ENCODE measurements at regions not wholly inside any gene's neighbourhood (a gene's known extent, or its start where the extent isn't known, plus 50 kb on each side); places are given as distances from the start of the nearest gene placed in this dataset.

DNA sequence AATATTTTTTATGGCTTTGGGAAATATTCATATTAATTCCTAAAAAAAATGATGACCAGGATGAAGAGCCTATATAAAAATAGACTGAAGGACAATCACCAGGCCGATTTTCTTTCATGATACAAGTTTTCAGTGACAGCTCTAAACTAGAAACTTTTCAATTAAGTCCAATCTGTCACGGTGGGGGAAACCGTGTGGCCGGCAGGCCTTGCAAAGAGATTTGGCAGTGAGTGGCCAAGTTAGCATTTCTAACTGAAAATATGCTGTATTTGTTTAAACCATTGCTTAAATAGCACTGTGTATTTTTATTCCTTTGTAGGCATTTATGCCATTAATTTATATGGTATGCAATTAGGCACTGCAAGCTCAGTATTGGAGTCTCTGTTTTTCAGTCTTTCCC lies 294.5 kb upstream of the NRIP1 start:
- in situ Hi-C loops (cut with MboI; ENCODE audit: low sequenced_read_pairs), result no loop called here

DNA sequence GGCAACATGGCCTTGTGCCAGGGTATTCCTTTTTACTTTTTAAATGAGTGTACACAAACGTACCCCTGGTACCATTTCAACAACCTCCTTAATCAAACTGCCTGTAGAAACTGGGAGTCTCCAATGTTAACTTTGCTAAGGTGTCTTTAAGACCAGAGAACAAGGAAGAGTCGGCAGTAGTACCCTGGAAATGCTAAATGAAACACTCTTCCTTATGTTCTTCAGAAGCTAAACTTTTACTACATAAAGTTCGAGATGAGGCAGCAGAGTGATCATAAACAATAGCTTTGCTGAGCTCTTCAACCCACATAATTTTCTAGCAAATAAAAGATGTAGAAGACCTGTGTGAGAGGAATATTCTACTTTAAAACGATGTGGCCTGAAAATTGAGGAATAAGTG lies 297.7 kb upstream of the NRIP1 start:
- in situ Hi-C loops (cut with MboI; ENCODE audit: low sequenced_read_pairs), result no loop called here

DNA sequence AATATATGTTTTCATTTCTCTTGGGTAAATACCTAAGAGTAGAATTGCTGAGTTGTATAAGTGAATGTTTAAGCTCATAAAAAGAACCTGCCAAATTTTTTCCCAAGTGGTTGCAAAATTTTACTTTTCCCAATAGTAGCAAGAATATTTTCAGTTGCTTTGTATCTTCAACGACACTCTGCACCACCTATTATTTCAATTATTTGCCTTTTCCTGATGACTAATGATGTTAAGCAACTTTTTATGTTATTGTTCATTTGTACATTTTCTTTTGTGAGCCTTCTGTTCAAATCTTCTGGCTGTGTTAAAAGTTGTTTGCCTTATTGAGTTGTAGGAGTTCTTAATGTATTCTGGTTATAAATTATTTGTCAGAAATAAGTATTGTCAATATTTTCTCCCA lies 299.1 kb upstream of the NRIP1 start:
- in situ Hi-C loops (cut with MboI; ENCODE audit: low sequenced_read_pairs), result no loop called here

DNA sequence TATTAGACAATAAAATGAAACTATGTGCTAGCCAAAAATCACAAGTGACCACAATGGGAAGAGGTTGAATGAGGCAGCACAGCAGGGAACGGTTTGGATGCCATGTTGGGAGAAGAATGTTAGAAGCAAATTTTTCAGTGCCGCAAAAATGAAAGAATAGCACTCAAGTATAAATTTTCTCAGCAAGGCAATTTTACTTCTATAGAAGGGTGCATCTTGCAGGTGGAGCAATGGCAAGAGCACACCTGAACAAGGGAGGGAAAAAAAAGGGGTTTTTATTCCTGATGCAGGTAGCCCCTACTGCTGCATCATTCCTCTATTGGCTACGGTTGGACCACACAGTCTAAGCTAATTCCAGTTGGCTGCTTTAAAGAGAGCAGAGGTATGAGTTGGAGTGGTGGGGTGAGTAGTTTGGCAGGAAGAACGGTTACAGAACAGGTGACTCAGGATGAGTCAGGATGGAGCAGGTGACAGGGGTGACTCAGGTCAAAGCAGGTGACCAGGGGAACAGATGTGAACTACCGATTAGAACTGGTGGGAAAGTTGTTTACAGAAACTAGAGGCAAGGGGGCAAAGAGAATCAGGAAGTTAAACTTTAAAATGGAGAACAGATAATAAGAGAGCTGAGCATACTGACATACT lies 301.1 kb upstream of the NRIP1 start:
- in situ Hi-C loops (cut with MboI; ENCODE audit: low sequenced_read_pairs), result no loop called here

DNA sequence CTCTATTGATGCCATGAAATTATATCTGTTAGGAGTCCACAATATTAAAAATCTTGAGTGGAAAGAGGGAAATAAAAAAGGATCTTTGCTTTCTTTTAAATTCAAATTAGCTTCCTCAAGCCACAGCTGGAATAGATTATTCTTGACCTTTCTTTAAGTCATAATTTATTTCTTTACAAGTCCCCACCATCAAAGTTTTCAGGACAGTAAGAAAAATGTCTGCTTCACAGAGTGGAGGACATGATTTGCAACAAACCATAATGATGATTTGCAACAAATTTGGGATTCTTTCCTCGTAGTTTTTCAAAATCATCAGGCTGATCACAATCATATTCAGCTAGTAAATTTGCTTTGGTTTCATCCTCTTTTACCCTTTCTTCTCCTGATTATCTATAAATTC lies 301.8 kb upstream of the NRIP1 start:
- in situ Hi-C loops (cut with MboI; ENCODE audit: low sequenced_read_pairs), result no loop called here

DNA sequence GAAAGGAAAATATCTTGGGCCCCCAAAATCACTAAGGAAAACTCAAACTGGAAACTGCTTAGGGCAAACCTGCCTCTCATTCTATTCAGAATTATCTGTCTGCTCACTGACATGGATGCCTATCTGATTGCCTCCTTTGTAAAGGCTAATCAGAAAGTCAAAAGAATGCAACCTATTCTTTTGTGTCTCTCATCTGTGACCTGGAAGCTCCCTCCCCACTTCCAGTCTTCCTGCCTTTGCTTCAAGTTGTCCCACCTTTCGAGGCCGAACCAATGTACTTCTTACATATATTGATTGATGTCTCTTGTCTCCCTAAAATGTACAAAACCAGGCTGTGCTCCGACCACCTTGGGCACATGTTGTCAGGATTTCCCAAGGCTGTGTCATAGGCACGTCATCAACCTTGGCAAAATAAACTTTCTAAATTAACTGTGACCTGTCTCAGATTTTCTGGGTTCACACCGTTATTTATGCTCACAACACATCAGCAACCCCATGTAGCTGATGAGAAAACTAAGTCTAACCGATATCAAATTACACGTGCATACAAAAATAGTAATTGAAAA lies 302.3 kb upstream of the NRIP1 start:
- in situ Hi-C loops (cut with MboI; ENCODE audit: low sequenced_read_pairs), result no loop called here

DNA sequence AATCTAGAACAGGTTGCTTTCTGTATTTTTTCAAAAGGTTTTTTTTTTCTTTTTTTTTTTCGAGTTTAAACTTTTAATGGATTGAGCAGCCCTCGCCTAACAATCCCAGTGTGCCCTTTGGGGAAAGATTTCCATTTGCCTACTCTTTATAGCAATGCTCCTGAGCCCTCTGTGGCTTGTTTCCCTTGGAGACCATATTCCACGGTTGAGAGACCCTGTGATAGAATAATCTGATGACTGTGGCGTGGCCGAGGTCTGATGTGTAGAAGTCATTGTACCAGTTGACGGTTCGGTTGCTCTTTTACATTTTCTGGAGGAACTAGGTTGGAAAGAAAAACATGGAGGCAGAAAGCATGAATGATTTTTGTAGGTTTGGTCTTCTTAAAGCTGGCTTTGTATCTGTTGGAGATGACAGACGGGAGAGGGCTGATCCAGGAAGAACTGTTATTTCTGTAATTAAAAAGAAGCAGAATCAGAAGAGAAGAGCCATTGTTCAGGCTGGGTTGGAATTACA lies 305.7 kb upstream of the NRIP1 start:
- in situ Hi-C loops (cut with MboI; ENCODE audit: low sequenced_read_pairs), result no loop called here

DNA sequence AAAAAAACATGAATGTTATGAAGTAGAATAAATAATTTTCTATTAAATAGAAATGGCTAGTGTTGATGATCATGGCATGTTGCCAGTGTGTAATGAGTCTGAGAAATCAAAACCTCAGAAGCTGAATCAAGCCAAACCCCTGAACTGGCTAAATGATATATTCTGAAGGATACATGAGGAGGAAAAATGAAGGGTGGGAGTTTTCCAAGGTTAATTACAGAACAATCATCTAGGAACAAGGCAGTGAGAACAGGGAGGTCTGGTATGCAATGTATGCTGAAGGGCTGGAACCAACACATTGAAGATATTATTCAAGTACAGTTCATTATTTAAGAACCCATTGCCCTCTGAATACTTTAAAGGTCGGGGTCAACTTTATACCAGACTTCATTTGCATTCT lies 309.1 kb upstream of the NRIP1 start:
- in situ Hi-C loops (cut with MboI; ENCODE audit: low sequenced_read_pairs), result no loop called here

DNA sequence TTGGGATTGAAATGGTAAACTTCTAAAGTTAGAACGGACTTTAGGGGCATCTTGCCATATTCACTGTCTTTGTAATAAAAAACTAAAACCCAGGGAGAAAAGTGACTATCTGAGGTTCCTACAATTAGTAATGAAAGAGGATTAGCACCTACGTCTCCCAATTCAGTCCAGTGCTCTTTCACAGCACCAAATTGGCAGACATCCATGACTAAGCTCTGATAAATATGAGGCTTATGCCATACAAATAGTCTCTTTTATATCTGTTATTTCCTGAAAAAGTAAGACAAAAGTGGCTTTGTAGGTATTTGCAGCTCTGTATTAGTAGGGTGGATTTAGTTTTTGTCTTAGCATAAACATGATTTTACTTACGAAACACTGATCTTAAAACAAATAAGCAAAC lies 315.0 kb upstream of the NRIP1 start:
- in situ Hi-C loops (cut with MboI; ENCODE audit: low sequenced_read_pairs), result no loop called here

DNA sequence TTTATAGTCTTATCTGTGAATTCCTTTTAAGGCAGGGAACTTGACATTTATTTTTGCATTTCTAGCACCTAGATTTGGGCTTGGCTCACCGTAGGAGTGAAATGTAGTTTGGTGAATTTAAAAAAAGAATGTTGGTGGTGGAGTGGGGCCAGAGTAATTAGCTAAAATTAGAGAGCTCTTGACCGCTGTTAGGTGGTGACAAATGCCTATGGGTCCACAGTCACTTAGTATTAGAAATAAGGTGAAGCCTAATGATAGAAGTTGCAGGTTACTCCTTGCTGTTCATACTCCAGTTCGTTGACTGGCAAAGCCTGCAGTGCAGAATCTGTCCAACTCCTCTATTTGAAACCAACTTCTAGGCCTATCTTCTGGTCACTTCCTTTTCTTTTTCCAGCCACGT lies 318.8 kb upstream of the NRIP1 start:
- in situ Hi-C loops (cut with MboI; ENCODE audit: low sequenced_read_pairs), result no loop called here

DNA sequence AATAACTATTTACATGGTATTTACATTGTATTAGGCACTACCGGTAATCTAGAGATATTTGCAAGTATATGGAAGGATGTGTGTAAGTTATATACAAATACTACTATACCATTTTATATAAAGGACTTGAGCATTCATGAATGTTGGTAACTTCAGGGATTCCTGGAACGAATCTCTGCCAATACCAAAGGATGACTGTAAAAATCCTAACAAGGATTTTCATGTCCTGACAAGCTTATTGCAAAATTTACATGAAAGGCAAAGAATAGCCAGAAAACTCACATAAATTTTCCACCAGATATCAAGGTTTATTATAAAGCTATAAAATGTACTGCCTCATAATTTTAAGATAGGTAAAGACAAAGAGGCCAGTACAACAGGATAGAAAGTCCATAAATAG lies 325.2 kb upstream of the NRIP1 start:
- in situ Hi-C loops (cut with MboI; ENCODE audit: low sequenced_read_pairs), result no loop called here

DNA sequence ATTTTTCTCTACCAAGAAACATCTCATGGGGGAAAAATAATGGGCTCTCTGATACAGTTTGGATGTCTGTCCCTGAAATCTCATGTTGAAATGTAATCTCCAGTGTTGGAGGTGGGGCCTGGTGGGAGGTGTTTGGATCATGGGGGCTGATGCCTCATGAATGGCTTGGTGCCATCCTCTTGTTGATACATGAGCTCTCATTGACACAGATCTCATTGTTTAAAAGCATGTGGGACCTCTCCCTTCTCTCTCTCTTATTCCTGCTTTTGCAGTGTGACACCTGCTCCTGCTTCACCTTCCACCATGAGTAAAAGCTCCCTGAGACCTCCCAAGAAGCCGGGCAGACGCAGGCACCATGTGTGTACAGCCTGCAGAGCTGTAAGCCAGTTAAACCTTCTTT lies 332.5 kb upstream of the NRIP1 start:
- in situ Hi-C loops (cut with MboI; ENCODE audit: low sequenced_read_pairs), result no loop called here

DNA sequence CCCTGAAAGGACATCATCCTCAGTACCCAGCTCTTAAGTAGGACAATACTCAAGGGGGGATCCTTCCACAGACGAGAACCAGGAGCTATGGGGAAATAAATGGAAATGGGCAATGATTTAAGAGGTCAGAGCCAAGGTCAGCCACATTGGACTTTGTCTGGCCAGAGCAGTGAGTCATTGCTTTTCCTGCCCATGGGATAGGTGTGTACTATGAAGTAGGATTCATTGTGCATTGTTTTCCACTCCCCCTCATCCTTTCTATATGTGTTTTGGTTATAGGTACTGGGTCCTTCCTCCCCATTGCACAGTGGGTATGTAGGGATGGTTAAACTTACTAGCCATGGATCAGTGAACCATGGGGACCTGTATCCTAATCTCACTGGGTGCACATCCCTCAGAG lies 328.9 kb upstream of the USP25 start:
- in situ Hi-C loops (cut with MboI; ENCODE audit: low sequenced_read_pairs), result no loop called here

DNA sequence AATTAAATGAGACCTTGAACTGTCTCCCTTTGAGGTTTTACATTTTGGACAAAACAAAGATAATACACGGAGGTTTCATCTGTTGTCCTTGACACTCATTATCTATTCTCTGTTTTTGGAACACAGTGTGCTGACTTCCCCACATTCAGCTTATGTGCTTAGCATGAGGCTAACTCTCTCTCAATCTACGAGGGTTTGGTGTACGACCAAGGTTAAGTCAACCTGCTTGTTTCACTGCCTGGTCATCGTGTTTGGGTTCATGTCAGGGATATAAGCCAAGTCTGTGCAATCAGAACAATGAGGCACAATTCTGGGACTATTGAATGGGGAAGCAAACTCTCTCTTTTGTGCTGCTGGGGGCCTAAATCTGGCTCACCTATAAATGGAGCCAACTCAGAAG lies 328.5 kb upstream of the USP25 start:
- in situ Hi-C loops (cut with MboI; ENCODE audit: low sequenced_read_pairs), result no loop called here

DNA sequence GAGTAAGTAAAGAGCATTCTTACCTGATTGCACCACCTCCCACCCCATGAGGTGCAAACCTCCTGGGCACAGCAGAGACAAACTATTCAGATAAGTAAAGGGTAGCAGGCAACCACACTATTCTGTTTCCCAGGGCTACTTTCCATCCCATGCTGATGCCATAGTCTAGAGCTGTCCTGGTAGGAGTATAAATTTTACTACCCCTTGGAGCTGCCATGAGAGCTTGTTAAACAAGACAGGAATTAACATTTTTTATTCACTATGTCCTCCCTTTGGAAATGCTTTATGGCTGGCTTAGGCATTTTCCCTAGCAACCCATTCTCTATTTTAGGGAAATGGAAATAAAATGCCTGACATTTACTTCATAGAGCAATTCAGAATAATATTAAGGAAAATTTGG lies 324.6 kb upstream of the USP25 start:
- in situ Hi-C loops (cut with MboI; ENCODE audit: low sequenced_read_pairs), result no loop called here

DNA sequence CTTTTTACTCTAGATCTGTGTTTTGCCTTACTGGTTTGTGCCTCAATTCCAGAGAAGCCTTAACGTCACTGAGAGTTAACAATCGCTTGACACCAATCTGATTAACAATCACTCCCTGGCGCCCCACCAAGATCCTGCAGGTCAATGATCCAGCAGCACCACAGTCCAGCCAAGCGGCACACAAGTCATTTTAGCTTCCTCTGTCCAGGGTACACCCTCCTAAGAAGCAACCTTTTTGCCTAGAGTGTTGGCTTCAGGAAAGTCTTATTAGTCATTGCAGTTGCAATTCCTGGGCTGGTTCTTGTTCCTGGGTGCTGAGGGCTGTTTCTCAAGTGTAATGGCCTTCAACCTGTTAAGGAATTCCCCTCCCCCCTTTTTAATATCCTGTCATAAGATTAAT lies 323.0 kb upstream of the USP25 start:
- in situ Hi-C loops (cut with MboI; ENCODE audit: low sequenced_read_pairs), result no loop called here

DNA sequence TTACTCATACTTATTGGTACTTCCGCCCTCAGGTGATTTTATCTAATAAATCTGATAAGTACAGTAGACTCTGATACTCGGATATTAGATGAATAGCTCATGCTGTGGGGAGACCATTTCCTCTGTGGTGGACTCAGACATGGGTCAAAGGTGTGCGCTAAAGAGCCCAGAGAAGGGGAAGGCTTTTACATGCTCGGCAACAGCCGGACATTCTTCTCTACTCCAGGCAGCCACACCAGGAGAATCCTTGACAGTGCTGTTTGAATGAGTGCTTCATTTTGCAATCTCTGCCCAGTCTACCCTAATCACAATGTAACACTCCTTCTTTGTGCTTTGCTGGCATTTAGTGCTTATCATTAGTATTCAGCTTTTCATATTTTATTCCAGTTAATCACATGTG lies 322.2 kb upstream of the USP25 start:
- in situ Hi-C loops (cut with MboI; ENCODE audit: low sequenced_read_pairs), result no loop called here

DNA sequence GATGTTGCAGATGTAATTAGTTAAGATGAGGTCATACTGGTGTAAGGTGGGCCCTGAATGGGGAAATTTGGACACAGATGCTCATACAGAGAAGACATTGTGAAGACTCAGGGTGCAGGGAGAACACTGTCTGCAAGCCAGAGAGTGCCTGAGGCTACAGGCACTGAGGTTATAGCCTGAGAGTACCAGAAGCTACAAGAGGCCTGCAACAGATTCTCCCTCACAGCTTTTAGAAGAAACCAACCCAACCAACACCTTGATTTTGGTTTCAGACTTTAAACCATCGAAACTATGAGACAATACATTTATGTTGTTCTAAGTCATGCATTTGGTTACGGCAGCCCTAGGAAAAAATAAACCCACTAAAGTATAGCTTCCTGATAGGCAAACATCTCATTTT lies 321.7 kb upstream of the USP25 start:
- in situ Hi-C loops (cut with MboI; ENCODE audit: low sequenced_read_pairs), result no loop called here

DNA sequence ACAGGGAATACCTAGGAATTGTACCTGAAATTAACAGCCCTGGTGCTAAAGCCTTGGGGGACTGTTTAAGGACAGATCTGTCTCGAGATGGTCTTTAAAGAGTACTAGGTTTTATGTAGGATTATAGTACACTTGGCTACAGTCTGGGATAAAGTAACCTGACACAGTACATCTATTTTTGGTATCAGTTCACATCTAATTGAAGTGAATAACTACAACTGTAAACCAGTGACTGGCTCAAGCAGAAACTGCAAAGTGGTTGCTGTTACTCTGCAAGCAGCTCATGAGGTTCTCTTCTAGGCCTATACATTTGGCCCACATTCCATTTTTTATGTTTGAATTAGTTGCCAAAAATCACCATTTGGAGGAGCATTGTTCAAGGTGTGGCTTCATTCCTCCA lies 320.8 kb upstream of the USP25 start:
- in situ Hi-C loops (cut with MboI; ENCODE audit: low sequenced_read_pairs), result no loop called here

DNA sequence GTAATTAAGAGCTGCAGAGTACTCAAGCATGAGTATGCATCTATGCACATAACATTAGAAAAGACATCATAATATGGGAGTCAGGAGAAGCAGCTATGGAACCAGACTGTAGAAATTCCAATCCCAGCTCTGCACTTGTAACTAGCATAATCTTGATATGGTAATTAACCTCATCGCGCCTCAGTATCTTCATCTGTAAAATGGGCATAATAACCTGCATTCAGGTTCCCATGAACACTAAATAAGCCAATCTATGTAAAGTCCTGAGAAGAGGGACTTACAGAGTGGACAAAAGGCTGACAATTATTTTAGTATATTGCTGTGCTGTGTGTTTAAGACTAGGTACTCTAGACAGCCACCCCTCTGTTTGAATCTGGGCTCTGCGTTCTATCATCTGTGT lies 318.9 kb upstream of the USP25 start:
- in situ Hi-C loops (cut with MboI; ENCODE audit: low sequenced_read_pairs), result no loop called here

DNA sequence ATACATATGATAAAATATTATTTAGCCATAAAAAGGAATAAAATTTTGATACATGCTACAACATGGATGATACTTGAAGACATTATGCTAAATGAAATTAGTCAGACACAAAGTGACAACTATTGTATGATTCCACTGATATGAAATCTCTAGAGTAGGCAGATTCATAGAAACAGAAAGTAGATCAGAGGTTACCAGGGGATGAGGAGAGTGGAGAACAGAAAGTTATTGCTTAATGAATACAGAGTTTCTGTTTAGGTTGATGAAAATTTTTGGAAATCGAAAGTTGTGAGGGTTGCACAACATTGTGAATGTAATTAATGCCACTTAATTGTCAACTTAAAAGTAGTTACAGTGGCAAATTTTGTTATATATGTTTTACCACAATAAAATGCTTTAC lies 315.7 kb upstream of the USP25 start:
- in situ Hi-C loops (cut with MboI; ENCODE audit: low sequenced_read_pairs), result no loop called here

DNA sequence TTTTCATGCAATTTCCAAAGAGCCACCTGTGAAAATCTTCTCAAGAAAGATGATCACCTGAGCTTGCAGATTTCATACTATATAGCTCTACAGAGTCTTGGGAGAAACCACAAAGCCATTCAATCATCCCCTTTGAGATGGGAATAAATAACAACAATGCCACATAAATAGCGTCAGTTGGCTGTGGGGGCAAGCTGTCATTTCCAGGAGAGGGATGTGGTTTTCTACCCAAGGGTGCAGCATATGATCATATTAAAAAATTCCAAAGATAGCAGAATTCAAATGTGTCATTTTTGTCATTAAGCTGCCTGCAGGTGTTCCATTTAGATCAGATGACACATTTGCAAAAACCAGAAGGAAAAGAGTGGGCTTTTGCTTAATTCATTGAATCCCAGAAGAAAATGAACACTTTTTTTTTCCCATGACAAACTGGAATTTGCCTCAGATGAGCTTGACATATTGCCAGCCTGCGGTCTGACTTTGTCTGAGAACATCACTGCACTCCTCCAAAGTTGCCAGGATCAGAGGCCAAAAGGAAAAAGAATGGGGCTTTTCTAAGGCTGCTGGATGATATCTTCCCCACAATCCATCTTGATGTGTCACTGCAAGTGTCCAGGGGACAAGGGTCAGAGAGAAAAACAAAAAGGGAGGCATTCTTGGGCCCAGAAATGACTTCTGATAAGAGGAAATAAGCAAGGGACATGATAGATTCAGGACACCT lies 314.1 kb upstream of the USP25 start:
- in situ Hi-C loops (cut with MboI; ENCODE audit: low sequenced_read_pairs), result no loop called here
